ENCODE measurements at regions not wholly inside any gene's neighbourhood (a gene's known extent, or its start where the extent isn't known, plus 50 kb on each side); places are given as distances from the start of the nearest gene placed in this dataset.

DNA sequence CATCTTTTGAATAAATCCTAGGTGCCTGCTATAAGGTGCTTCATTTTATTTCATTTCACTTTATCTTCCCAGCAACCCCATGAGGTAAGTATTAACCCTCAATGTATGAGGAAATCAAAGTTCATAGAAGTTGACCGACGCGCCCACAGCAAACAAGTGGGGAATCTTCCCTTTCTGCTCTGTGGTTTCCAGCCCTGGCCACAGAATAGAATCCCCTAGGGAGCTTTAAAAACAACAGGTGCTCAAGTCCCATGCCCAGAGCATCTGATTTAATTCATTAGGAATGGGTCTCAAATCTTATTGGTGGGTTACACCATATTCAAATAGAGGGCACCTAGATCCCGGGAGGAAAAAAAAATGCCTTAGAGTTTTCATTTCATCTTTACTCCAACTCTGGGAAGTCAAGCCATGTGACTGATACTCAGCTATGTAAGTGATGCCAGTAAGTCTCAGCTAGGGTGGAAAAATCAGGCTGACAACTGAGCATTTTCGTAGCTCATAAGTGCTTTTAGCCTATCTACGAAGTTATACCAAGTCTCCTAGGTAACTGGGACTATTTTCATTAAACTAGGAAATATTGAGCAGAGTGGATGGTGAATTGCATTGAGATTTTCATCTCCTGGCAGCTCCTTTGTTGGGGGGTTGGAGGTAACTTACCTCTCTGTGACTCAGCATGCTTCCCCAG, 353.4 kb upstream of the SLC30A5 start:
- no peak for TF ChIP-seq CTCF (IDR thresholded peaks at IDR 0.05)
- TF ChIP-seq ZFX (IDR thresholded peaks at IDR 0.05; ENCODE audit: borderline replicate concordance) = no peak
